ENCODE measurements at regions not wholly inside any gene's neighbourhood (a gene's known extent, or its start where the extent isn't known, plus 50 kb on each side); places are given as distances from the start of the nearest gene placed in this dataset.
"Not testable (repeated sequence)": the region's sequence is repeated elsewhere in the genome, so short reads cannot be mapped to it uniquely, and the experiment has no call there.

GRCh38 chr9:124128568-124129166, 117.1 kb downstream of the LHX2 start:
- no peak for DNase-seq (ENCODE audit: low read depth)
- TF ChIP-seq MAX (IDR thresholded peaks at IDR 0.05; ENCODE audit: low read depth, low read length) = no peak
- no peak overlapping the region for H3K4me3 ChIP-seq (ENCODE audit: low read depth, low read length)

- TF ChIP-seq POLR2A (IDR thresholded peaks at IDR 0.05; ENCODE audit: extremely low read depth, insufficient read length) = no peak
- TF ChIP-seq MYC (IDR thresholded peaks at IDR 0.05; ENCODE audit: low read depth, low read length) = no peak
- no peak for DNase-seq (ENCODE audit: low read depth)
- H3K4me3 ChIP-seq (ENCODE audit: low read depth, low read length) = no peak overlapping the region
Measured at GRCh38 chr9:124130277-124131075, 118.9 kb downstream of the LHX2 start.

- not testable (repeated sequence) for DNase-seq (ENCODE audit: low read depth); H3K4me3 ChIP-seq (ENCODE audit: low read depth, low read length)
Measured at GRCh38 chr9:124131518-124131917, 120.0 kb downstream of the LHX2 start.

- TF ChIP-seq POLR2A (IDR thresholded peaks at IDR 0.05; ENCODE audit: extremely low read depth, insufficient read length) = no peak
- TF ChIP-seq MAX (IDR thresholded peaks at IDR 0.05; ENCODE audit: low read depth, low read length) = no peak
- no peak for TF ChIP-seq MYC (IDR thresholded peaks at IDR 0.05; ENCODE audit: low read depth, low read length)
- no peak for DNase-seq (ENCODE audit: low read depth)
- H3K4me3 ChIP-seq (ENCODE audit: low read depth, low read length) = no peak overlapping the region
Measured at GRCh38 chr9:124132671-124133147, 121.1 kb downstream of the LHX2 start.

- DNase-seq (ENCODE audit: low read depth) = peak; percentile 66
- no peak overlapping the region for H3K4me3 ChIP-seq (ENCODE audit: low read depth, low read length)
- peak; percentile 46; the same call in 1 of the 2 replicates for TF ChIP-seq MAX (IDR thresholded peaks at IDR 0.05; ENCODE audit: low read depth, low read length)
- no peak for TF ChIP-seq MYC (IDR thresholded peaks at IDR 0.05; ENCODE audit: low read depth, low read length)
Measured at GRCh38 chr9:124133727-124134126, 122.2 kb downstream of the LHX2 start.

- DNase-seq (ENCODE audit: low read depth) = no peak
- TF ChIP-seq CTCF (IDR thresholded peaks at IDR 0.05; ENCODE audit: low read depth, low read length) (no peak), POLR2A (IDR thresholded peaks at IDR 0.05; ENCODE audit: extremely low read depth, insufficient read length) (no peak)
- H3K4me3 ChIP-seq (ENCODE audit: low read depth, low read length) = no peak overlapping the region
Measured at GRCh38 chr9:124134526-124134925, 123.0 kb downstream of the LHX2 start.

- TF ChIP-seq POLR2A (IDR thresholded peaks at IDR 0.05; ENCODE audit: extremely low read depth, insufficient read length) (no peak), CTCF (IDR thresholded peaks at IDR 0.05; ENCODE audit: low read depth, low read length) (no peak), MYC (IDR thresholded peaks at IDR 0.05; ENCODE audit: low read depth, low read length) (no peak), MAX (IDR thresholded peaks at IDR 0.05; ENCODE audit: low read depth, low read length) (no peak)
- DNase-seq (ENCODE audit: low read depth) = no peak
- no peak overlapping the region for H3K4me3 ChIP-seq (ENCODE audit: low read depth, low read length)
Measured at GRCh38 chr9:124135813-124136365, 121.9 kb upstream of the NEK6 start.

GRCh38 chr9:124137009-124137943, 120.5 kb upstream of the NEK6 start:
- no peak for TF ChIP-seq MAX (IDR thresholded peaks at IDR 0.05; ENCODE audit: low read depth, low read length)
- no peak for TF ChIP-seq MYC (IDR thresholded peaks at IDR 0.05; ENCODE audit: low read depth, low read length)
- DNase-seq (ENCODE audit: low read depth) = no peak
- no peak overlapping the region for H3K4me3 ChIP-seq (ENCODE audit: low read depth, low read length)

Data from NB4 (cell line).